ENCODE measurements at regions not wholly inside any gene's neighbourhood (a gene's known extent, or its start where the extent isn't known, plus 50 kb on each side); places are given as distances from the start of the nearest gene placed in this dataset.

DNA sequence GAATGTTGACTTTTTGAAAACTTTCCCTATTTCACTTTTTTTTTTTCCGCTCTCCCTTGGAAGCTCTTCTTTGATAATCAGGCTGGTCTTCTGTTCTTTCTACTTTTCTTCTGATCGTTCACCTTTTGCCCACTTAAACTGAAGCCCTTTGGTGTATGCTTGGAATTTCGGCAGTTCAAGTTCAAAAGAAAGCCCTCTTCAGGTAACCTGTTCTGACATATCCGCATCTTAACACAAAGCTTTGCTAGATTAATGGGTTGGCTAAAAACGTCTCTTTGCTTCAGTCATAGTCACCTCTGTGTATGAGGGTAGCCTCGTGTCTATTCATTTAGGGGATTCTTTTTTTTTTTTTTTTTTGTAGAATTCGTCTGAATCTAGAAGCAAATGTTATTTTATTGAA, 1115.8 kb upstream of the RBFOX1 start:
- FAIRE-seq = no peak
- no peaks in the 10 kb centered on the region for H3K9me3 ChIP-seq (ENCODE audit: control insufficient read depth in 2 of 3, insufficient read depth in 1 of 3, low read length in 3 of 3)

DNA sequence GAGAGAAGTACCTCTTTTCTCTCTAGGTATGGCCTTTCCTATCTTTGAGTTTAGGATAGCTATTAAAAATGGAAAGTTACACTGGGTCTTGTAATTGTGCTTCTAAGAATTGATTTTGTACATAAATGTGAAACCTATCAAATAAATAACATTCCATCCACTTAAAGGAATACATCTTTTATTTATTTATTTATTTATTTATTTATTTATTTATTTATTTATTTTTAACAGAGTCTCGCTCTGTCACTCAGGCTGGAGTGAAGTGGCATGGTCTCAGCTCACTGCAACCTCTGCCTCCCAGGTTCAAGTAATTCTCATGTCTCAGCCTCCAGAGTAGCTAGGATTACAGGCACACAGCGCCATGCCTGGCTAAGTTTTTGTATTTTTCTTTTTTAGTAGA, 1114.0 kb upstream of the EEF2KMT start:
- H3K4me1 ChIP-seq (ENCODE audit: control insufficient read depth in 2 of 3, insufficient read depth in 2 of 3, low read depth in 1 of 3, low read length in 3 of 3) = no peaks in the 10 kb centered on the region
- no peak overlapping the region for H3K27ac ChIP-seq (ENCODE audit: low read depth in 2 of 2, low read length in 2 of 2)
- intact Hi-C loops (cut with DNase I) = no loop called here
- no peak overlapping the region for H3K4me3 ChIP-seq (ENCODE audit: low read length in 3 of 3)
- H3K36me3 ChIP-seq (ENCODE audit: control insufficient read depth in 2 of 3, insufficient read depth in 3 of 3, low read length in 3 of 3) = no peaks in the 10 kb centered on the region
- H3K27me3 ChIP-seq (ENCODE audit: control insufficient read depth, insufficient read depth, low read length) = no peaks in the 10 kb centered on the region
- DNase-seq = no peak
- FAIRE-seq = no peak
- no peaks in the 10 kb centered on the region for H3K9me3 ChIP-seq (ENCODE audit: control insufficient read depth in 2 of 3, insufficient read depth in 1 of 3, low read length in 3 of 3)
- TF ChIP-seq, protein P1, sequence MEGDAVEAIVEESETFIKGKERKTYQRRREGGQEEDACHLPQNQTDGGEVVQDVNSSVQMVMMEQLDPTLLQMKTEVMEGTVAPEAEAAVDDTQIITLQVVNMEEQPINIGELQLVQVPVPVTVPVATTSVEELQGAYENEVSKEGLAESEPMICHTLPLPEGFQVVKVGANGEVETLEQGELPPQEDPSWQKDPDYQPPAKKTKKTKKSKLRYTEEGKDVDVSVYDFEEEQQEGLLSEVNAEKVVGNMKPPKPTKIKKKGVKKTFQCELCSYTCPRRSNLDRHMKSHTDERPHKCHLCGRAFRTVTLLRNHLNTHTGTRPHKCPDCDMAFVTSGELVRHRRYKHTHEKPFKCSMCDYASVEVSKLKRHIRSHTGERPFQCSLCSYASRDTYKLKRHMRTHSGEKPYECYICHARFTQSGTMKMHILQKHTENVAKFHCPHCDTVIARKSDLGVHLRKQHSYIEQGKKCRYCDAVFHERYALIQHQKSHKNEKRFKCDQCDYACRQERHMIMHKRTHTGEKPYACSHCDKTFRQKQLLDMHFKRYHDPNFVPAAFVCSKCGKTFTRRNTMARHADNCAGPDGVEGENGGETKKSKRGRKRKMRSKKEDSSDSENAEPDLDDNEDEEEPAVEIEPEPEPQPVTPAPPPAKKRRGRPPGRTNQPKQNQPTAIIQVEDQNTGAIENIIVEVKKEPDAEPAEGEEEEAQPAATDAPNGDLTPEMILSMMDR (IDR thresholded peaks at IDR 0.05; ENCODE audit: borderline replicate concordance, extremely low read depth, insufficient read depth) = no peak
- H3K9ac ChIP-seq (ENCODE audit: low read length in 3 of 3) = no peak overlapping the region

More for the DNA sequence above, 1115.8 kb upstream of the RBFOX1 start:
- intact Hi-C loops (cut with DNase I) = no loop called here
- H3K27me3 ChIP-seq (ENCODE audit: control insufficient read depth, insufficient read depth, low read length) = no peaks in the 10 kb centered on the region
- no peak for DNase-seq
- no peak overlapping the region for H3K27ac ChIP-seq (ENCODE audit: low read depth in 2 of 2, low read length in 2 of 2)
- no peak overlapping the region for H3K4me3 ChIP-seq (ENCODE audit: low read length in 3 of 3)
- H3K9ac ChIP-seq (ENCODE audit: low read length in 3 of 3) = no peak overlapping the region
- H3K4me1 ChIP-seq (ENCODE audit: control insufficient read depth in 2 of 3, insufficient read depth in 2 of 3, low read depth in 1 of 3, low read length in 3 of 3) = no peaks in the 10 kb centered on the region
- TF ChIP-seq, protein P1 (IDR thresholded peaks at IDR 0.05; ENCODE audit: borderline replicate concordance, extremely low read depth, insufficient read depth) = no peak
- no peaks in the 10 kb centered on the region for H3K36me3 ChIP-seq (ENCODE audit: control insufficient read depth in 2 of 3, insufficient read depth in 3 of 3, low read length in 3 of 3)

DNA sequence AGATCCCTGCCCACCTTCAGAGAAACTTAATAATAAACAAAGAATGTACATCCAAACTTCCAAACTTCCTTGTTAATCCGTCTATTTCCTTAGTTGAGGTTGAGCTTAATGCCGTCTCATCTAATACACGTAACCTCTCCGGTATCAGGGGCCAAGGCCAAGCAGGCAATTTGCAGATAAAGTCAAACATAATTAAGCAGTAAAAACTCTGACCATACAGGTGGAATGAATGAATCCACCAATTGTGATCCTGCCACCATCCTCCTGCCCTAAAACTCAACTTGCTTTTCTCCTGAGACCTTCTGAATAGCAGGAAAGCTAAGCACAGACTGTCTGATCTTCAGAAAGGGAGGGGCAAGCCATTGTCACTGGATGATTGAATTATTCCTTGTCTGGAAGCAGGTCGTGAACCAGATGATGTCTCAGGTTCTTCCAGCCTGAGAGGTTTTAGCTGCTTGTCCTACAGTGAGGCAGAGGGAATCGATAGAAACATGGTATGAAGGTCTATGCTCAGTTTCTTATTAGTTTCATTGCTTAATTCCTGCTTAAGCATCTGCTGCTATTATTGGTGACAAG, 1111.8 kb upstream of the EEF2KMT start:
- intact Hi-C loops (cut with DNase I) = no loop called here
- H3K9ac ChIP-seq (ENCODE audit: low read length in 3 of 3) = no peak overlapping the region
- H3K36me3 ChIP-seq (ENCODE audit: control insufficient read depth in 2 of 3, insufficient read depth in 3 of 3, low read length in 3 of 3) = no peaks in the 10 kb centered on the region
- H3K4me1 ChIP-seq (ENCODE audit: control insufficient read depth in 2 of 3, insufficient read depth in 2 of 3, low read depth in 1 of 3, low read length in 3 of 3) = no peaks in the 10 kb centered on the region
- TF ChIP-seq, protein P1 (IDR thresholded peaks at IDR 0.05; ENCODE audit: borderline replicate concordance, extremely low read depth, insufficient read depth) = no peak
- DNase-seq = no peak
- H3K27ac ChIP-seq (ENCODE audit: low read depth in 2 of 2, low read length in 2 of 2) = no peak overlapping the region
- no peaks in the 10 kb centered on the region for H3K27me3 ChIP-seq (ENCODE audit: control insufficient read depth, insufficient read depth, low read length)
- H3K4me3 ChIP-seq (ENCODE audit: low read length in 3 of 3) = no peak overlapping the region
- H3K9me3 ChIP-seq (ENCODE audit: control insufficient read depth in 2 of 3, insufficient read depth in 1 of 3, low read length in 3 of 3) = no peaks in the 10 kb centered on the region
- FAIRE-seq = no peak

DNA sequence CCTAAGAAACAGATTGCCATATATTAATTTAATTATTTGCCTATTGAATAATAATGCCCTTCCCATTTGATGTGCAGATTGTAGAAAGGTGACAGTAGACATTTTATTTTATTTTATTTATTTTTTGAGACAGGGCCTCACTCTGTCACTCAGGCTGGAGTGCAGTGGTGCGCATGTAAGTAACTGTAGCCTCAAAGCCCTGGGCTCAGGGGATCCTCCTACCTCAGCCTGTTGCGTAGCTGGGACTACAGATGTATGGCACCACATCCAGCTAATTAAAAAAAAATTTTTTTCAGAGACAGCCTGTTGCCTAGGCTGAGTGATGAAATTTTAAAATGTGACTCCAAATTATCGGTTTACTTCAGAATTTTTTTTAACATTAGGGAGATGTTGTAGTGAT, 1110.0 kb upstream of the EEF2KMT start:
- Histone ChIP-seq H3K4me3 (ENCODE audit: low read length in 3 of 3) (no peak overlapping the region), H3K27ac (ENCODE audit: low read depth in 2 of 2, low read length in 2 of 2) (no peak overlapping the region), H3K9ac (ENCODE audit: low read length in 3 of 3) (no peak overlapping the region), H3K36me3 (ENCODE audit: control insufficient read depth in 2 of 3, insufficient read depth in 3 of 3, low read length in 3 of 3) (no peaks in the 10 kb centered on the region), H3K4me1 (ENCODE audit: control insufficient read depth in 2 of 3, insufficient read depth in 2 of 3, low read depth in 1 of 3, low read length in 3 of 3) (no peaks in the 10 kb centered on the region), H3K9me3 (ENCODE audit: control insufficient read depth in 2 of 3, insufficient read depth in 1 of 3, low read length in 3 of 3) (peaks cover 0 to 8% (median 0%) of the 10 kb centered on the region in 3 donors), H3K27me3 (ENCODE audit: control insufficient read depth, insufficient read depth, low read length) (no peaks in the 10 kb centered on the region)
- intact Hi-C loops (cut with DNase I) = no loop called here
- TF ChIP-seq, protein P1 (IDR thresholded peaks at IDR 0.05; ENCODE audit: borderline replicate concordance, extremely low read depth, insufficient read depth) = no peak
- DNase-seq (no peak), FAIRE-seq (no peak)
